ENCODE measurements at regions not wholly inside any gene's neighbourhood (a gene's known extent, or its start where the extent isn't known, plus 50 kb on each side); places are given as distances from the start of the nearest gene placed in this dataset.

GRCh38 chr1:98203466-98203865 is 282.6 kb upstream of the DPYD start:
- no peak for DNase-seq (ENCODE audit: low read depth)

- no peak for DNase-seq (ENCODE audit: low read depth)
Measured at GRCh38 chr1:98201666-98202081, 280.8 kb upstream of the DPYD start.

GRCh38 chr1:98197356-98197755 is 276.5 kb upstream of the DPYD start:
- no peak for DNase-seq (ENCODE audit: low read depth)

- DNase-seq (ENCODE audit: low read depth): no peak
Measured at GRCh38 chr1:98196012-98196411, 275.2 kb upstream of the DPYD start.

- DNase-seq (ENCODE audit: low read depth): no peak
Measured at GRCh38 chr1:98188774-98189173, 267.9 kb upstream of the DPYD start.

- no peak for DNase-seq (ENCODE audit: low read depth)
Measured at GRCh38 chr1:98184856-98185255, 264.0 kb upstream of the DPYD start.

- no peak for DNase-seq (ENCODE audit: low read depth)
Measured at GRCh38 chr1:98181036-98181764, 260.4 kb upstream of the DPYD start.

GRCh38 chr1:98179151-98179773 is 258.4 kb upstream of the DPYD start:
- no peak for DNase-seq (ENCODE audit: low read depth)

- no peak for DNase-seq (ENCODE audit: low read depth)
Measured at GRCh38 chr1:98177751-98178150, 256.9 kb upstream of the DPYD start.

- DNase-seq (ENCODE audit: low read depth): no peak
Measured at GRCh38 chr1:98176936-98177335, 256.1 kb upstream of the DPYD start.

GRCh38 chr1:98176414-98176813 is 255.6 kb upstream of the DPYD start:
- DNase-seq (ENCODE audit: low read depth): no peak

GRCh38 chr1:98172578-98172977 is 251.7 kb upstream of the DPYD start:
- no peak for DNase-seq (ENCODE audit: low read depth)

GRCh38 chr1:98172022-98172421 is 251.2 kb upstream of the DPYD start:
- no peak for DNase-seq (ENCODE audit: low read depth)

GRCh38 chr1:98164509-98164908 is 243.7 kb upstream of the DPYD start:
- DNase-seq (ENCODE audit: low read depth): no peak

GRCh38 chr1:98157524-98158313 is 236.9 kb upstream of the DPYD start:
- DNase-seq (ENCODE audit: low read depth): no peak

GRCh38 chr1:98147280-98147679 is 226.4 kb upstream of the DPYD start:
- DNase-seq (ENCODE audit: low read depth): no peak

GRCh38 chr1:98145655-98146054 is 224.8 kb upstream of the DPYD start:
- no peak for DNase-seq (ENCODE audit: low read depth)

- no peak for DNase-seq (ENCODE audit: low read depth)
Measured at GRCh38 chr1:98143403-98143802, 222.6 kb upstream of the DPYD start.

GRCh38 chr1:98133131-98133530 is 212.3 kb upstream of the DPYD start:
- DNase-seq (ENCODE audit: low read depth): no peak

- DNase-seq (ENCODE audit: low read depth): no peak
Measured at GRCh38 chr1:98130408-98130807, 209.6 kb upstream of the DPYD start.

- DNase-seq (ENCODE audit: low read depth): no peak
Measured at GRCh38 chr1:98129491-98129890, 208.7 kb upstream of the DPYD start.

- DNase-seq (ENCODE audit: low read depth): no peak
Measured at GRCh38 chr1:98126740-98127139, 205.9 kb upstream of the DPYD start.

- no peak for DNase-seq (ENCODE audit: low read depth)
Measured at GRCh38 chr1:98121646-98122045, 200.8 kb upstream of the DPYD start.
